ENCODE measurements at regions not wholly inside any gene's neighbourhood (a gene's known extent, or its start where the extent isn't known, plus 50 kb on each side); places are given as distances from the start of the nearest gene placed in this dataset.

DNA sequence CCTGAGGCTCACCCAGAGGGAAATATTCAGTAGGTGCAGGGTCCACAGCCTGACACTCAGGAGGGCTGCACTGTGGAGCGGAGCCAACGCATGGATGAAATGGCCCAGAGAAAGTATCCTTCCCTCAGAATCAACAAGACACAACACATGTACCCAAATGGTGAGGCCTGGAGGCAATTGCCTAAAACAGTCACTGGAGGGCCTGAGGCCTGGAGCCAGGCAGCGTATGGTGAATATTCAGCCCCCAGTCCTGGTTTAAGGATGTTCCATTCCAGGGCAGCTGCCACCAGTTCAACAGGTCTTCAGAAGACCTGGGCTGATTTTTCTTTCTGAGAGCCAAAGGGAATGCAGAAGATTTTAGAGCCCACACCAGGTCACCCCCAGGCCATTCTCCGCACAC lies 264.8 kb downstream of the INSC start:
- TF ChIP-seq, protein P1, sequence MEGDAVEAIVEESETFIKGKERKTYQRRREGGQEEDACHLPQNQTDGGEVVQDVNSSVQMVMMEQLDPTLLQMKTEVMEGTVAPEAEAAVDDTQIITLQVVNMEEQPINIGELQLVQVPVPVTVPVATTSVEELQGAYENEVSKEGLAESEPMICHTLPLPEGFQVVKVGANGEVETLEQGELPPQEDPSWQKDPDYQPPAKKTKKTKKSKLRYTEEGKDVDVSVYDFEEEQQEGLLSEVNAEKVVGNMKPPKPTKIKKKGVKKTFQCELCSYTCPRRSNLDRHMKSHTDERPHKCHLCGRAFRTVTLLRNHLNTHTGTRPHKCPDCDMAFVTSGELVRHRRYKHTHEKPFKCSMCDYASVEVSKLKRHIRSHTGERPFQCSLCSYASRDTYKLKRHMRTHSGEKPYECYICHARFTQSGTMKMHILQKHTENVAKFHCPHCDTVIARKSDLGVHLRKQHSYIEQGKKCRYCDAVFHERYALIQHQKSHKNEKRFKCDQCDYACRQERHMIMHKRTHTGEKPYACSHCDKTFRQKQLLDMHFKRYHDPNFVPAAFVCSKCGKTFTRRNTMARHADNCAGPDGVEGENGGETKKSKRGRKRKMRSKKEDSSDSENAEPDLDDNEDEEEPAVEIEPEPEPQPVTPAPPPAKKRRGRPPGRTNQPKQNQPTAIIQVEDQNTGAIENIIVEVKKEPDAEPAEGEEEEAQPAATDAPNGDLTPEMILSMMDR (conservative IDR thresholded peaks at IDR 0.05; ENCODE audit: low read length) = no peak
- TF ChIP-seq EZH2phosphoT487 (IDR thresholded peaks at IDR 0.05; ENCODE audit: borderline replicate concordance) = no peak
